Panc1 (cell line): ENCODE measurements at regions not wholly inside any gene's neighbourhood (a gene's known extent, or its start where the extent isn't known, plus 50 kb on each side); places are given as distances from the start of the nearest gene placed in this dataset.

Experiments used
- ATAC-seq: fragments of 200-7000 bp; cut with Tn5 transposase; 2 replicates; pipeline ENCODE4 v1.9.1; 2020; ENCODE audit warnings: mild to moderate bottlenecking, moderate library complexity
- BruUV-seq: library from RNA; stranded (reverse); fragments of 400-500 nt; replicated peaks from 2 replicates; lab custom pipeline; 2021; lab: Mats Ljungman, UMichigan
- CTCF ChIA-PET: fragments of 300-600 bp; sonication (Branson Sonifier 250); formaldehyde crosslinking; loops from one replicate; lab custom pipeline; 2022; ENCODE audit warnings: antibody characterized with exemption; lab: Charles Lee
- POLR2A ChIA-PET: fragments of 300-600 bp; sonication (Branson Sonifier 250); formaldehyde crosslinking; loops from one replicate; lab custom pipeline; 2022; ENCODE audit warnings: antibody characterized with exemption; lab: Charles Lee
- DNase-seq: peaks from one replicate; pipeline ENCODE4 v3.0.0-alpha.2; 2010; ENCODE audit warnings: low read depth, low spot score
- H3K27ac ChIP-seq: 2 replicates; pipeline ENCODE4 v1.5.1; 2011; ENCODE audit warnings: mild to moderate bottlenecking, low read length, inconsistent platforms
- H3K27me3 ChIP-seq: fragments of 200-500 bp; sonication (Bioruptor generic); 2 replicates; pipeline ENCODE4 v1.6.0; 2014; ENCODE audit warnings: low read length, inconsistent platforms; ENCODE audit not compliant: control insufficient read depth, insufficient read depth
- H3K36me3 ChIP-seq: fragments of 200-500 bp; sonication (Bioruptor generic); 2 replicates; pipeline ENCODE4 v1.5.1; 2014; ENCODE audit warnings: inconsistent platforms, mild to moderate bottlenecking, low read length, moderate library complexity; ENCODE audit not compliant: control insufficient read depth, insufficient read depth
- H3K4me1 ChIP-seq: 2 replicates; pipeline ENCODE4 v1.5.1; 2011; ENCODE audit warnings: inconsistent platforms, mild to moderate bottlenecking, low read length, moderate library complexity; ENCODE audit not compliant: control insufficient read depth, insufficient read depth
- H3K4me3 ChIP-seq, 2 experiments: 2 replicates each; pipeline ENCODE4 v1.5.1; 2011 to 2012; ENCODE audit warnings: low read depth in 2 of 2, low read length in 2 of 2, mild to moderate bottlenecking in 2 of 2, inconsistent platforms in 1 of 2, moderate library complexity in 1 of 2
- H3K9me3 ChIP-seq: fragments of 200-500 bp; sonication (Bioruptor generic); 2 replicates; pipeline ENCODE4 v1.5.1; 2014; ENCODE audit warnings: low read depth, mild to moderate bottlenecking, inconsistent platforms, low read length, moderate library complexity; ENCODE audit not compliant: control insufficient read depth, insufficient read depth
- POLR2AphosphoS5 ChIP-seq: IDR thresholded peaks from 2 replicates; pipeline ENCODE4 v1.6.1; 2012; ENCODE audit warnings: mild to moderate bottlenecking, low read depth, low read length, moderate library complexity
- REST ChIP-seq, 2 experiments: IDR thresholded peaks; 2 replicates each; pipeline ENCODE4 v1.6.1; 2011 to 2012; ENCODE audit warnings: low read depth in 2 of 2, control low read depth in 1 of 2, low read length in 1 of 2, mild to moderate bottlenecking in 1 of 2, moderate library complexity in 1 of 2; ENCODE audit not compliant: insufficient read depth in 1 of 2
- SIN3A ChIP-seq: IDR thresholded peaks from 2 replicates; pipeline ENCODE4 v1.6.1; 2012; ENCODE audit warnings: low read depth, mild to moderate bottlenecking, low read length, moderate library complexity, borderline replicate concordance; ENCODE audit not compliant: insufficient read depth
- TCF7L2 ChIP-seq: IDR thresholded peaks from 2 replicates; pipeline ENCODE4 v1.6.1; 2011; ENCODE audit warnings: mild to moderate bottlenecking, low read depth, low read length, inconsistent platforms
- in situ Hi-C: cut with HindIII; loops from 2 replicates; pipeline ENCODE4 v1.10.0; 2016; ENCODE audit warnings: low sequenced_read_pairs, low pct_unique_long_range_greater_than_20kb
- intact Hi-C: fragments of 100-400 bp; cut with micrococcal nuclease; formaldehyde crosslinking; loops from one replicate; pipeline ENCODE4 v1.10.0; 2022; ENCODE audit not compliant: unreplicated experiment
- TF ChIP-seq, protein P1 (sequence below): fragments of 450-650 bp; IDR thresholded peaks from 2 replicates; pipeline ENCODE4 v1.5.1; 2017; ENCODE audit warnings: mild to moderate bottlenecking

DNA sequence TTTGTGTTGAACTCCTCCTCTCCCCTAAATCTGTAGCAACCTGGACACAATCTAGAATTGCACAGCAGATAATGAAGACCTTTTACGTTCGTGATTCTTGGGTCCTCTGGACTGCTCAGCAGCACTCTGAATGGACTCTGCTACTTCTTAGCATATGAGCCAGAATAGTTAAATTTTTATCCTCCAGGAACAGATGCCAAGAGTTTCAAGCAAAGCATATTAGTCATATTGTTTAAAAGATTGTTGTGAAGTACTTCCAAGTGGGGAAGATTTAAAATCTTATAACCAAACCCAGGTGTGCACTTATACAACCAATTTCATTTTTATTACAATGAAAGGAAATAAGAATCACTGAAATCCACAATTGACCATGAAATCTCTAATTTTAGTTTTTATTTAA, 118.9 kb upstream of the EXOC2 start:
- H3K27me3 ChIP-seq, result no peaks in the 10 kb centered on the region
- TF ChIP-seq SIN3A (no peak), POLR2AphosphoS5 (no peak), TCF7L2 (no peak), REST (IDR thresholded peaks at IDR 0.05; ENCODE audit: insufficient read depth in 1 of 2, low read depth in 2 of 2, low read length in 1 of 2) (no peak)
- TF ChIP-seq, protein P1, sequence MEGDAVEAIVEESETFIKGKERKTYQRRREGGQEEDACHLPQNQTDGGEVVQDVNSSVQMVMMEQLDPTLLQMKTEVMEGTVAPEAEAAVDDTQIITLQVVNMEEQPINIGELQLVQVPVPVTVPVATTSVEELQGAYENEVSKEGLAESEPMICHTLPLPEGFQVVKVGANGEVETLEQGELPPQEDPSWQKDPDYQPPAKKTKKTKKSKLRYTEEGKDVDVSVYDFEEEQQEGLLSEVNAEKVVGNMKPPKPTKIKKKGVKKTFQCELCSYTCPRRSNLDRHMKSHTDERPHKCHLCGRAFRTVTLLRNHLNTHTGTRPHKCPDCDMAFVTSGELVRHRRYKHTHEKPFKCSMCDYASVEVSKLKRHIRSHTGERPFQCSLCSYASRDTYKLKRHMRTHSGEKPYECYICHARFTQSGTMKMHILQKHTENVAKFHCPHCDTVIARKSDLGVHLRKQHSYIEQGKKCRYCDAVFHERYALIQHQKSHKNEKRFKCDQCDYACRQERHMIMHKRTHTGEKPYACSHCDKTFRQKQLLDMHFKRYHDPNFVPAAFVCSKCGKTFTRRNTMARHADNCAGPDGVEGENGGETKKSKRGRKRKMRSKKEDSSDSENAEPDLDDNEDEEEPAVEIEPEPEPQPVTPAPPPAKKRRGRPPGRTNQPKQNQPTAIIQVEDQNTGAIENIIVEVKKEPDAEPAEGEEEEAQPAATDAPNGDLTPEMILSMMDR, result no peak
- ChIA-PET CTCF (no interaction called here), POLR2A (no interaction called here)
- no peak overlapping the region for H3K4me3 ChIP-seq
- H3K4me1 ChIP-seq, result no peaks in the 10 kb centered on the region
- ATAC-seq (no peak), DNase-seq (no peak)
- intact Hi-C loops (no loop called here), in situ Hi-C loops (no loop called here)
- H3K27ac ChIP-seq, result no peak overlapping the region
- no TSS peak for BruUV-seq
- H3K36me3 ChIP-seq, result no peaks in the 10 kb centered on the region
- H3K9me3 ChIP-seq, result no peaks in the 10 kb centered on the region

- H3K4me3 ChIP-seq, result no peak overlapping the region
- no peaks in the 10 kb centered on the region for H3K27me3 ChIP-seq
- no peaks in the 10 kb centered on the region for H3K4me1 ChIP-seq
- no peaks in the 10 kb centered on the region for H3K36me3 ChIP-seq
- in situ Hi-C loops (no loop called here), intact Hi-C loops (no loop called here)
- no peak for DNase-seq
- H3K9me3 ChIP-seq, result no peaks in the 10 kb centered on the region
- POLR2A ChIA-PET, result no interaction called here
- BruUV-seq, result no TSS peak
- CTCF ChIA-PET, result no interaction called here
- no peak for ATAC-seq
- H3K27ac ChIP-seq, result no peak overlapping the region
- TF ChIP-seq, protein P1, result no peak
- TF ChIP-seq SIN3A, result no peak
- TF ChIP-seq REST (IDR thresholded peaks at IDR 0.05; ENCODE audit: insufficient read depth in 1 of 2, low read depth in 2 of 2, low read length in 1 of 2), result no peak
- no peak for TF ChIP-seq TCF7L2
- TF ChIP-seq POLR2AphosphoS5, result no peak
Measured at GRCh38 chr6:811191-811590, 118.3 kb upstream of the EXOC2 start.
